Activated CD4-positive, alpha-beta T cell treated with anti-CD3 and anti-CD28 coated beads, Interleukin-2, Interleukin-6, amounts not matched to agents 100 ng/mL and 50 ng/mL, durations not matched to agents 16 hours and 8 hours (primary cell): ENCODE measurements at regions not wholly inside any gene's neighbourhood (a gene's known extent, or its start where the extent isn't known, plus 50 kb on each side); places are given as distances from the start of the nearest gene placed in this dataset.

ENCODE experiments used
- DNase-seq: peaks from one replicate; pipeline ENCODE4 v3.0.0-alpha.2; 2020

DNA sequence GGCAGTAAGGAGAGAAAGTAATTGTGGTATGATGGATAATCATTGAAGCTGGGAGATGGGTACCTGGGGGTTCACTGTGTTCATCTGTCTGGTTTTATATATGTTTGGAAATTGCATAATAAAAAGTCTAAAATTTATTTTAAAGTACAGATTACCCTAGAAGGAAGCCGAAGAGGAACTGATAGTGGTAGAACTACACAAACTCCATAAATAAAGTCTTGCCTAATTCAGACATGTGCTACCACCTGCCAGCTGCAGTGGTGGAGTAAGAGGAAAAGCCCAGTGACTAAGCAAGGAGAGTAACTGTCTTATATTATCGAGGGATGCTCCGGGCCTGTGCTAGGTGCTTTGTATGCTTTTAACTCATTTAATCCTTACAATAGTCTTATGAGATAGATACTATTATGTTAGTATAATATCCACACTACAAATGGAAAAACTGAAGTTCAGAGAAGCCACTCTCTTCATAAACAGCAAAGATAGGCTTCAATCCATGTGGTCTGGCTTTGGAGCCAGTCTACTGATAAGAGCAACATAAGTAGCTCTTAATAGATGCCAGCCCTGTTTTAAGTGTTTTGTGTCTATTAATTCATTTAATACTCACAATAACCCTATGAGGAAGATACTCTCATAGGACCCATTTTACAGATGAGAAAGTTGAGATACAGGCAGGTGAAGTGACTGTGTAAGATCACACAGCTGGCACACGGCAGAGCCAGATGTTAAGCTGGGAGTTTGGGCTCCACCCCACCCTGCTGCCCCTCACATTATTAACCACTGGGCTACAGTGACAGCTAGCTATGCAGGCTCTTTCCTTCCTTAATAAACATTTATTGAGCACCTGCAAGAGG is 56.8 kb upstream of the HNRNPU start:
- no peak for DNase-seq

DNA sequence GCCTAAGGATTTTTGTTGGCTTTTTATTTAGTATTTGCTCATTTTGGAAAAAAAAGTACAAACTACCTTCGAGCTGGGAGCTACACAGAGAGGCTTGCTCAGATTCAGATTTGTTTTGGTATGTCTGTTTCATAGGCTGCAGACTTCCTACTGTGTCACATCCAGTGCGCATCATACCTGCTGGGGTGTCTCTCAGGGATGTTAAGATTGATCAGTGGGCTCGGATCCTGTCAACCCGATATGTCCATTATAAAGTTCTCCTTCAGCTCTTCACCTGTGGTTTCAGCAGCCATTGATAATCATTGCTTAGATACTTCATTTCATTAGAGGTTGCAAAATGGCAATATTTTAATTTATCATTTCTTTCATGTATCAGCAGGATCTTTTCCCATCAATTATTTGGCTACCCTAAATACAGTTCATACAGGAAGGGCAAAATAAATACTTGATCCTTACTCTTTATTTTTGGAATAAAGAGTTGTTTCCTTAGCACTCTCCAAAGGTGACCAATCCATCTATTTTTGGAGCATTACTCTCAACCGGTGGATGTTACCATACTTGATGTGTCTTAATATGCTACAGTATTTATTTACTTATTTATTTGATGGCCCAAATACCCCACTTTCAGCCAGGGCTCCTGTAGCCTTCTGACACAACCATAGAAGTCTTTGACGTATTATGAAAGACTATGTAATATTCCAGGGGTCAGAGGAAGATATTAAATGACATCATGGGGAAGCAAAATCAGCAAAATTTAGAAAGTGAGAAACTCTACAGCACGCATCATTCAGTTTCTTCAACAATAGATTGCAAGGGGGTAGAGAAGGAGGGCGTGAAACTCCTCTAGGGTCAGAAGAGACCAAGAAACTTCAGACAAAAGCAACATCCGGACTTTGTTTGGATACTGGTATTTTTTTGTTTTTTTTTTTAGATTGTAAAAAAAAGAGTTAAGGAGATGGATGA is 55.3 kb upstream of the HNRNPU start:
- DNase-seq = no peak

DNA sequence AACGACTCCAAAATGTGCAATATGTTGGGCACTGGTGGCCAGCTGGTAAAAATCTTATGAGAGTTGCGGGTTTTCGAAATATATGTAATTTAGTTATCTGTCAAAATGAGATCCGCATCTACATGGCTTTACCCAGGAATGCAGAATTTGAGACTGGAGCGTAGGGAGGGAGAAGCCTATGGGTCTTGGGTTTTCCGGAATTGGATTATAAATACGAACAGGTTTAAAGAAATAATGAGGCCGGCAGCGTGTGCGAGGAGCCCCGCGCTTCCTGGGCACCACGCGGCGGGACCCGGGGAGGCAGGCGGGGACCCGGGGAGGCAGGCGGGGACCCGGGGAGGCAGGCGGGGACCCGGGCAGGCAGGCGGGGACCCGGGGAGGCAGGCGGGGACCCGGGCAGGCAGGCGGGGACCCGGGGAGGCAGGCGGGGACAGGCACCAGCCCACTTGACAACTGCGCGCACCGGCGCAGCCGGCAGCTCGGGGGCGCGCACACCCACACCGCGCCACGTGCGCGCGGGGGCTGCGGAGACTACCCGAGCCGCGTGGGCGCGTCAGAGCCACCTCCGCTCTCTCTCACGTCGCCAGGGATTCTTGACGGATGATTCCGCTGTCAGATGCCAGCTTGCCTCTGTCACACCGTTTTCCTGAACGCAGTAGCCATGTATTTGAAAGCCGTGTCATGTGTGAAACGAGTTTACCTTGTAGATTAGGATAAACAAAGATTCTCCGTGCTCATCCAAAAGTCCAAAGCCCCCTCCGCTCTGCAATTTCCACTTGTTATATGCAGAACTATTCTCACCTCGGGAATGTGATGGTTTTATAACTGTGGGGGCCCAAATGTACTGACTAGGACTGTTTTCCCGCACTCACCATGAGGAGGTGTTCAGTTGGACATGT is 54.3 kb upstream of the HNRNPU start:
- DNase-seq = peak; percentile 53

DNA sequence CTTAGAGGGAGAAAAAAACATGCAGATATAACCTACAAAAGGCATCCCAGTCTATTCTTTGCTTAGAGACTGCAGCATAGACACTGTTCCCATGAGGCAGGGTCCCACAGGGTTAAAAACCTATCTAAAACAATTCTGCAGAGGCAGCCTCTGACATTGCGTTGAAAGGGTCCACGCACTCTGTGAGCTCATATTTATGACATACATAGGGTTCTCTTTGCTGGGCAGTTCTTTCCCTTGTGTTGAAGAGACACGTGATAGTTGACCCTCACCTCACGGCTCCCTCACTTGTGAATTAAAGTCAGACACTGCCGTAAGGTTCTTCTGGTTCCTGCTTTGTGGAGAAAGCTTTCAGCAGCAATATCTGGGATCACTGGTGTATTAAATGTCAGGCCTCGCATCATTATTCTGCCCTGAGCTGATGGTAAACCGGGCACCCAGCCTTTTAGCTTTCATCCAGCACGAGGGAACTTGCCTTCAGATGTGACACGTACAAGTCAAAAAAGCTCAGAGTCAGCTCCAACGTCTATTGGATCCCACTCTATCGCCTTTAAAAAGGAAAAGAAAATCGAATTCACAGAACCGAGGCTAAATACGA is 52.8 kb upstream of the HNRNPU start:
- DNase-seq = no peak

DNA sequence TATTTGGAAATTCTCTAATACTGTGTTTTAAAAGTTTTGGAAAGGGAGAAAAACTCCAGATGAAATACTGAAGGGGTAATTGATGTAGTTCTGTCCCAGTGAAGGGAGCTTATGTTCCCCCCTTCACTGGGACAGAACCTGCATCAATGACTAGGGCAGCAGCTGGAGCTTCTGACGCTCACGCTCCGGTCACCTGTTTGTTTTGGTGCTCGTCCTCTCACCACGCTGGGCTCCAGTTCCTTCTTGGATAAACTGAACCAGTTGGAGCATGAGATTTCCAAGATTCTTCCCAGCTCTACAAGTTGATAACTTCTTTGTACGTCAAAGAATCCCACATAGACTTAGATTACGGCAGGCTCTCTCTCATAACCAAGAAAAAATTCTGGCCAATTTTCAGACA is 51.4 kb upstream of the HNRNPU start:
- DNase-seq = no peak

DNA sequence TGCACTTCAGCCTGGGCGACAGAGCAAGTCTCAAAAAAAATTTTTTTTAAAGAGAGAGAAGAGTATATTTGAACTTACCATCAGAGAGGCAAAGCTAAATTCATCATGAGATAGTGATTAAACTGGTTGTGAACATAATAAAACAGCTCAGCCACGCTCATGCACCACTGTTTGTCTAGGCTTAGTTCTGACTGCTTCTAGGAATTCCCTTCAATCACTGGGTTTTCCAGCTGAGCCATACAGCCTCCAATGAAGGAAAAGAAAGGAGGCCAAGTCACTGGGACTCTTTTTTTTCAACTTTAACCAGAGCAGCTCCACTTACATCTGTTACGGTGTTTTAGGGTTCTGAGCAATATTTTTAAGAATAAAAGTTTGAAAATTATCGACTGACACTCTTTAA is 50.4 kb upstream of the HNRNPU start:
- no peak for DNase-seq
